ENCODE measurements at regions not wholly inside any gene's neighbourhood (a gene's known extent, or its start where the extent isn't known, plus 50 kb on each side); places are given as distances from the start of the nearest gene placed in this dataset.

DNA sequence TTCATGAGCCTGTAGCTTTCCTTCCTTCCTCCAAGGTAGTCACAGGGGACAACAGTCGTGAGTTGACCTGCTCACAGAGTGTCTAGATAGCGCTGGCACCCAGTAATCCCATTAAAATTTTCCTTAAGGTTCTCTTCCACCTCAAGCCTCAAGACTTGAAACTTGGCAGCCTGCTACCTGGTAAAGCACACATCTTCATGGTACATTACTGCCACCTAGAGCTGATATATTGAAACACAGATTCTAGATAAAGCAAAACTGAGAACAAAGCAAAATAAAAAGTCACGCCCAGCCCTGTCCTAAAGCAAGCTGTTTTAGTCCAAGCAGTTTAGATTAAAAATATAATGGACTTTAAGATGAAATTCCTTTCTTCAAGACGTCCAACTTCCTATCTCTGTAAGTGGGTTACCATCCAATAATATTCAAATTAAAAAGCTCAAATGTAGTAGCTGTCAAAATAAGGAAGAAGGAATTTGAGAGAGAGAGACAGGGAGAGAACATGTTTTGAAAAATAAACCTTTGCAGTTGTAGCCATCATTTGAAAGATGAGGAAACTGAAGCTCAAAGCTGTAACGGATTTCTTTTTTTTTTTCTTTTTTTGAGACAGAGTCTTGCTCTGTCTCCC, 50.7 kb upstream of the CD83 start:
- no peaks in the 10 kb centered on the region for H3K9me3 ChIP-seq (replicated peaks; ENCODE audit: low read length)
- no peak overlapping the region for H3K4me3 ChIP-seq (ENCODE audit: low read length)
- H3K4me1 ChIP-seq (ENCODE audit: control insufficient read depth, insufficient read depth, low read length), result peaks cover 12% of the 10 kb centered on the region
- no peak overlapping the region for H3K4me2 ChIP-seq (ENCODE audit: low read length)
- peaks cover 27% of the 10 kb centered on the region for H3K27me3 ChIP-seq (ENCODE audit: control insufficient read depth, insufficient read depth, low read length)
- H3K9ac ChIP-seq (ENCODE audit: low read depth, low read length), result no peak overlapping the region
- H3K36me3 ChIP-seq (ENCODE audit: insufficient read depth, low read length), result no peaks in the 10 kb centered on the region

DNA sequence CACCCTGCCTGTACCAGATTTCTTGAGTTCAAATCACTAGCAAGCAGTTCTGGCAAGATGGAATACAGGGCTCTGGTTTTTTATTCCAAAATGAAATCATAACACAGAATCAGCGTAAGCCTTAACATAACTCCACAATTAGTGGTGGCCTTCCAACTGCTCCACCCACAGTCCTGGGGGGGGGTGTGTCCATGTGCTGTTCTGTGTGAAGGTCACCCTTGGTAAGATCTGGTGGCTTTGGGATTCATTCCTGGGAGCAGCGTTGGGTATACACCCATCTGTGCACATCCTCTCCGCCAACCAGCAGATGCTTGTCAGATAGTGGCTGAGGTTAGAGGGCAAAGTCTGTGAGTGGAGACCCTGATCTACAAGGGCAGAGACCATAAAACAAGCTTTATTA, 49.9 kb upstream of the CD83 start:
- H3K4me3 ChIP-seq (ENCODE audit: low read length), result peak overlapping the region; percentile 34
- no peaks in the 10 kb centered on the region for H3K9me3 ChIP-seq (replicated peaks; ENCODE audit: low read length)
- H3K9ac ChIP-seq (ENCODE audit: low read depth, low read length), result no peak overlapping the region
- H3K4me1 ChIP-seq (ENCODE audit: control insufficient read depth, insufficient read depth, low read length), result peaks cover 12% of the 10 kb centered on the region
- peak overlapping the region; percentile 41 for H3K4me2 ChIP-seq (ENCODE audit: low read length)
- no peaks in the 10 kb centered on the region for H3K36me3 ChIP-seq (ENCODE audit: insufficient read depth, low read length)
- peaks cover 22% of the 10 kb centered on the region for H3K27me3 ChIP-seq (ENCODE audit: control insufficient read depth, insufficient read depth, low read length)
